Mesodermal cell (in vitro differentiated cells): ENCODE measurements at regions not wholly inside any gene's neighbourhood (a gene's known extent, or its start where the extent isn't known, plus 50 kb on each side); places are given as distances from the start of the nearest gene placed in this dataset.

Experiments
- H3K27ac ChIP-seq: 2 replicates; pipeline ENCODE4 v1.7.0; 2013; ENCODE audit warnings: mild to moderate bottlenecking, low read depth, low read length, moderate library complexity; ENCODE audit not compliant: severe bottlenecking
- H3K36me3 ChIP-seq: 2 replicates; pipeline ENCODE4 v1.7.1; 2013; ENCODE audit warnings: mild to moderate bottlenecking, low read length, moderate library complexity; ENCODE audit not compliant: control insufficient read depth, insufficient read depth
- H3K4me1 ChIP-seq: one replicate; pipeline ENCODE4 v1.7.1; 2013; ENCODE audit warnings: mild to moderate bottlenecking, low read length; ENCODE audit not compliant: insufficient read depth, control insufficient read depth, poor library complexity, severe bottlenecking
- H3K4me3 ChIP-seq: 2 replicates; pipeline ENCODE4 v1.7.0; 2013; ENCODE audit warnings: low read length, control low read depth, mild to moderate bottlenecking; ENCODE audit not compliant: insufficient read depth, poor library complexity, severe bottlenecking; ENCODE audit errors: extremely low read depth
- H3K9me3 ChIP-seq: 2 replicates; pipeline ENCODE4 v1.7.1; 2013; ENCODE audit warnings: mild to moderate bottlenecking, low read length, moderate library complexity; ENCODE audit not compliant: control insufficient read depth
- WGBS, 2 experiments: methylation state at CpG; one replicate each; pipeline ENCODE4 v1.1.5; 2013; ENCODE audit warnings: missing lambda C conversion rate in 2 of 2; ENCODE audit not compliant: insufficient coverage in 2 of 2; 5-methylcytosine and 5-hydroxymethylcytosine counted together

DNA sequence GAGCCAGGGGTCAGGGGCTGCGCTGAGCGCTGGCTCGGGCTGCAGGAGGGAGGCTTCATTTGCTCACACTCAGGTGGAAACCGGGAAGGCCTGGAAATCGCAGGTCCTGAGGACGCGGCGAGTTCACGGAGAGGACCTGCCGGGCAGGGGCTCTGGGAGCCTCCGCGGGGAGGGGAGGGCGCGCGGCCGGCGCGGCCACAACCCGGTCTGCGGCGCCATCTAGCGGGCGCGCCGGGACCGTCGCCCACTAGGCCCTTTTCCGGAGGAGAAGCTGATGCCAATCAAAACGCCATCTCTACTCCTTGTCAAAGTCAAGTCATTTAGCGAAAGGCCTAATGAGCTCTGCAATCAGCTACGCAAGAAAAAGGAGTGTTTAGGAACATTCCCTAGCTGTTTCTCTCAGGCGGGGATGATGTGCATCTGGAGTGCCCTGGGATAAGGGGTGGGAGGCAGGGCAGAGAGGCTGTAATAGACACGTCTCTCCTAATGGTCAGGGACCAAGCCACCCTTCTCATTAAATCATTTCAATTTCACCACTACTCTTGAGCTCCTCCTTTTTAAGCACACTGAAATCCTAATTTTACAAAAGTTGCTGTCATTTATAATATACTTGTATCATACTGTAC, 885.8 kb upstream of the TMEM132C start:
- no peak overlapping the region for H3K4me3 ChIP-seq

DNA sequence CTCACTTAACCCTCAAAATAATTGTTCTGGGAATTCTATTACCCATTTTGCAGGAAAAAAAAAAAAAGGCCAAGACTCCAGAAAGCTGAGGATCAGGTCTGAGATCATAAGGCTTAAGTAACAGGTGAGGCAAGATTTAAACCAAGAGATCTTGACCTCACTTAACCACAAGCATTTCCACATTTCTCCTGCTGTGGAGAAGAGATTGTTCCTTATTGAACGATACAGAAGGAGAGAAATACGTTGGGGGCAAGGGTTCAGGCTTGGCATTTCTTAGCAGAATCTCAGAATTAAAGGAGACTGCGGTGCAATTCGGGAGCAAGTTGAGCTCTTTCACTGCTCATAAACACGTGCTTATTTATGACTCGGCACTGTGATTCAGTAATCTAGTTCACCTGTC, 885.3 kb upstream of the TMEM132C start:
- H3K9me3 ChIP-seq = no peaks in the 10 kb centered on the region
- no peaks in the 10 kb centered on the region for H3K4me1 ChIP-seq
- H3K36me3 ChIP-seq = no peaks in the 10 kb centered on the region
- 77 to 87% methylated on average over 5 to 6 of the region's 6 CpGs for WGBS, 2 experiments
- H3K27ac ChIP-seq = no peak overlapping the region
- no peak overlapping the region for H3K4me3 ChIP-seq

More for the DNA sequence above, 885.8 kb upstream of the TMEM132C start:
- Histone ChIP-seq H3K27ac (no peak overlapping the region), H3K36me3 (no peaks in the 10 kb centered on the region), H3K9me3 (no peaks in the 10 kb centered on the region), H3K4me1 (no peaks in the 10 kb centered on the region)
- WGBS, 2 experiments = 3 to 4% methylated on average over 20 to 28 of the region's 33 CpGs

DNA sequence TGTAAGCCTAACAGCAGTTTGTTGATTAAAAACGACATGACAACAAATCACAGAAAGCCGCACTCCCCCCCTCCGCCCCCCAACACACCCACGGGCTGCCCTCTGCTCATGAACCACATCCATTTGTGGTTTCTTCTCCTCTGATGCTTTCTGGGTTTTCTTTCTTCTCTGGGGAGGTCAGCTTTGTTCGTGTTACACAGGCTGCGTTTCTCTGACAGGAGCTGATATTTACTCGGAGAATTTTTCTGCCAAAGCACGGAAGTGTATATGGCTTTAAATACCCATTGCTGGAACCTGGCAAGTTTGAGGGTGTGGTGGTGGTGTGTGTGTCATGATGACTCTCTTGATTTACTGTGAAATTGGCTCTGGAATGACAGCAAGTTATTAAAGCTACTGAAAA, 883.7 kb upstream of the TMEM132C start:
- WGBS, 2 experiments = 76 to 100% methylated on average over 2 to 6 of the region's 8 CpGs
- no peak overlapping the region for H3K27ac ChIP-seq
- no peak overlapping the region for H3K4me3 ChIP-seq
- H3K36me3 ChIP-seq = no peaks in the 10 kb centered on the region
- no peaks in the 10 kb centered on the region for H3K9me3 ChIP-seq
- no peaks in the 10 kb centered on the region for H3K4me1 ChIP-seq

DNA sequence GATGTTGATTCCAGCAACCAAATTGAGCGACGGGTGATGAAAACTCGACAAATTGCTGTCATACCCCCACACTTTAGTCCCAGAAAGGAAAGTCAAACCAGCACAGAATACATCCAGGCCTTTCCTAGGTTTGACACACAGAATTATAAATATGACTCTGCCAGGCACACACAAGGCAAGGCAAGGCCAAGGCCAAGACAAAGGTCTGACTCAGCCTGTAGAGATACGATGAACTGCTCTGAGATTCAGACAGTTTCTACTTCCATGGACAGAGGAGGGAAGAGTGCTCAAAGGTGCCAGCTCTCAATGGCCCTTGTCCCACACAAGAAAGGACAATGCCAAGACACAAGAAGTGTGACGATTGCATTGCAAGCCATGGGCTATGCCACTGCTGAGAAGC, 880.2 kb upstream of the TMEM132C start:
- 76 to 85% methylated on average over 4 to 5 of the region's 5 CpGs for WGBS, 2 experiments
- no peaks in the 10 kb centered on the region for H3K4me1 ChIP-seq
- no peaks in the 10 kb centered on the region for H3K9me3 ChIP-seq
- H3K4me3 ChIP-seq = no peak overlapping the region
- no peaks in the 10 kb centered on the region for H3K36me3 ChIP-seq
- no peak overlapping the region for H3K27ac ChIP-seq

DNA sequence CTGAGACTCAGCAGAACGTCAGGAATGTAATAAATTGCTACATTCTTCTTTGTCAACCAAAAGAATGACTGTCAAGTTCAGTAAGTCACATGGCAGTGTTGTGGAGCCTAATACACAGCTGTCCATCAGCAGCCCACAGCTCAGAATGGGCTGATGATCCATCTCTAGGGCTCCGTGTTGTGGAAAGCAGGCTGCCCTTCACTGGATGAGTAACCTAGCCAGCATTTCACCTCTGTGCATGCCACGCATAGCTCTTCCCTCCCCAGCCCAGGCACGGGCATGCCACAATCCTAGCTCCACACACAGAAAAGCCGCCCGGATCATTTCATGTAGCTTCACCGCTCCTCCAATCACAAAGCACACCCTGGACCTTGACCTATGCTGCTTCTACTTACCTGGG, 878.0 kb upstream of the TMEM132C start:
- 75 to 79% methylated on average over 6 to 7 of the region's 7 CpGs for WGBS, 2 experiments
- no peaks in the 10 kb centered on the region for H3K4me1 ChIP-seq
- no peaks in the 10 kb centered on the region for H3K36me3 ChIP-seq
- no peak overlapping the region for H3K27ac ChIP-seq
- H3K4me3 ChIP-seq = no peak overlapping the region
- no peaks in the 10 kb centered on the region for H3K9me3 ChIP-seq

DNA sequence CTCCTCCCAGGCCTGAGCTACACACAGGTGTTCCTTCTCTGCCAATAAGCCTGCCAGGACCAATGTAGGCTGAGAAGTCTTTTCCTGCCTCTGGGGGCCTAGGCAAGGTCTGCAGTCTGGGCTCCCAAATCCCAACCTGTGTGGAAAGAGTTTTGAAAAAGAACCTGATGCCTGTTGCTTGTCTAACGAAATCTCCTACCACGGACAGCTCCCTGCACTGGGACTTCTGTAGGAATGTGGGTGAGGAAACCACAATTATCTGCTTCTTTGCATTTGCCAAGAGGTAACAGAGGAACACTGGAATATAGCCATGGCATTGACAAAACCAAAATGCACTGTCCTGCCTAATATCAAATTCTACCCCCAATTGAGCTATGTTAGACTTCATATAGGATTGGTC, 877.0 kb upstream of the TMEM132C start:
- Histone ChIP-seq H3K4me3 (no peak overlapping the region), H3K36me3 (no peaks in the 10 kb centered on the region), H3K9me3 (no peaks in the 10 kb centered on the region), H3K4me1 (no peaks in the 10 kb centered on the region), H3K27ac (no peak overlapping the region)
- WGBS, 2 experiments = 20% methylated on average over 2 of the region's 2 CpGs; no CpG with 5 or more reads in 1 of the 2 experiments

DNA sequence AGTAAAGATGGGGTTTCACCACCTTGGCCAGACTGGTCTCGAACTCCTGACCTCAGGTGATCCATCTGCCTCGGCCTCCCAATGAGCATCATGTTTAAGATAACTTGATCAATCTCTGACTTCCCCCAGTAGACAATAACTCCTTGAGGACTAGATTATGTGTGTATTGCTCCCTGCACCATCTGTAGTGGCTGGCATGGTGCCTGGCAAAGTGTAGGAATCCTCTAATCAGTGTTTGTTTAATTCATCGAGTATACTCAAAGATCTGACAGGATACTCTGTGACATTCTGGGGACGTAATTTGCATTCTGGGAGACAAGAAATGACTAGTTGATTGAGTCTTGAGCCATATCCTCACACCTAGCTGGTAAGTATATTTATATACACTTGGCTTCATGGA, 873.5 kb upstream of the TMEM132C start:
- Histone ChIP-seq H3K4me3 (no peak overlapping the region), H3K36me3 (no peaks in the 10 kb centered on the region), H3K27ac (no peak overlapping the region), H3K4me1 (no peaks in the 10 kb centered on the region), H3K9me3 (no peaks in the 10 kb centered on the region)
- WGBS, 2 experiments = 76 to 100% methylated on average over 3 of the region's 4 CpGs

DNA sequence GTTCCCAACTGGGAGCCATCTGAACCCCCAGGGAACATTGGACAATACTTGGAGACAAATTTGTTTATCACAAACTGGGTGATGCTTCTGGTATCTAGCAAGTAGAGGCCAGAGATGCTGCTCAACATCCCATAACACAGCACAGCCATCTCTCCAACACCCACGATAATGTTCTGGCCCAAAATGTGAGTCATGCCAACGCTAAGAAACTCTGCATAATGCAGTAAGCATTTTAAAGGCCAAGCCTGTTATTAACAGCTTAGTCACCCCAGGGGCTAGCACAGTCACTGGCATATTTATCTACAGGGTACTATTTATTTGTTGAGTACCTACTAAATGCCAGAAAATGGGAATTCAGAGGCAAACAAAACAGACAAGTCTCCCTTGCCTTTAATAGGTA, 873.1 kb upstream of the TMEM132C start:
- Histone ChIP-seq H3K36me3 (no peaks in the 10 kb centered on the region), H3K9me3 (no peaks in the 10 kb centered on the region), H3K4me1 (no peaks in the 10 kb centered on the region), H3K4me3 (no peak overlapping the region), H3K27ac (no peak overlapping the region)
- WGBS, 2 experiments = 20 to 57% methylated on average over 1 of the region's 2 CpGs

DNA sequence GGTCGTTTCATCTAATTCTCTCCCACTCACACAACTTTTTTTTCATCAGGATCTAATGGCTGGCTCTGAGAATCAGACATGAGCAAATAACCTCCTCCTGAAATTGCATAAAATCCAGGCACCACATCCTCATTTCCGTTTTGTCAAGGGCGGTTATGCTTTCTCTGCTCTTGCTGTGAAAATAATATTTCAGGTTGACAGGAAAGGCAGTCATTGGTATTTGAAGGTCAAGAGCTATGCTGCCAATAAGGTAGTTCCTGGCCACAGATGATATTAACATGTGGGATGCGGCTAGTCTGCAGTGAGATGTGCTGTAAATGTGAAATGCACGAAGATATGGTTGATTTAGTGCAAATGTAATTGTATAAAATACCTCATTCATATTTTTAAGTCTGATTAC, 870.2 kb upstream of the TMEM132C start:
- no peak overlapping the region for H3K4me3 ChIP-seq
- H3K36me3 ChIP-seq = no peaks in the 10 kb centered on the region
- no peaks in the 10 kb centered on the region for H3K4me1 ChIP-seq
- H3K9me3 ChIP-seq = no peaks in the 10 kb centered on the region
- 96 to 100% methylated on average over 1 to 3 of the region's 5 CpGs for WGBS, 2 experiments
- no peak overlapping the region for H3K27ac ChIP-seq

DNA sequence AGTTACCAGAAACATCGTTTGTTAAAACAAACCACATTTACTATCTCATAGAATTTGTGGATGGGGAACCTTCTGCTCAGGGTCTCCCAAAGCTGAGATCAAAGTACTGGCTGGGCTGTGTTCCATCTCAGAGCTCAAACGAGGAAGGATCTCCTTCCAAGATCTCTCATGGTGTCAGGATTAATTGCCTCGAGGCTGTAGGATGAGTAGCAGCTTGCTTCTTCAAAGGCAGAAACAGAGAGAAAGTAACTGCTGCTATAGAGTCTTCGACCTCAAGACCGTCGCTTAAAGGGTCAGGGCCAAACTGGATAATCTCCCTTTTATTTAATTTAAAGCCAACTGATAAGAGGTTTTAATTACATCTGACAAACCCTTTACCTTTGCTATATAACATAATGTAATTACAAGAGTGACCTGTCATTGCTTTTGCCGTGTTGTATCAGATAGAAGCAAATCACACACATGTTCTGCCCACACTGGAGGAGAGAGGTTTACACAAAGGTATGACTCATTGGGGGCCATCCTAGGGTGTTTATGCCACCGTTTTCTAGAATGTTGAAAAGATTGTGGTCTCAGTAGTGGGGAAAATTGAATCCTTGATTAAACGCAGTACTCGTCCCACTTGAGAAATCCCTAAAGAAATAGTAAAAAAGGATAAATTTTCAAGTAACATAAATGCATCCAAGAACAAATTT, 868.8 kb upstream of the TMEM132C start:
- H3K4me3 ChIP-seq = no peak overlapping the region
- no peaks in the 10 kb centered on the region for H3K4me1 ChIP-seq

DNA sequence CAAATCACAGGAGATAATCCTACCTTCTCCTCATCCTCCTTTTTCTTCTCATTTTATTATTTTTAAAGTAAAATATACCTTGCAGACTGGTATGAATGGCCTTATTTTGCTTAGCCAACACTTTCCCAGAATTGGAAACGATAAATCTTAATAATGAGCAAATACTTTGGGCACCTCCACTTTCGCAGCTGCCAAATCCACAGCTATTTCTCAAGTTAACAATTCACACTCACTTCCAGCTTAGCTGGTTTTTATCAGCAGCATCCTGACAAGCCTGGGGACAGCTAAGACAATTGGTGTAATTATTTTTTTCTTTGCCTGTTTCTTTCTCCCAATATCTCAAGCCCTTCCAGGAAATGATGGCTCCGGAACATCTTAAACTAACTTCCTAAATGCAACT, 867.5 kb upstream of the TMEM132C start:
- Histone ChIP-seq H3K4me3 (no peak overlapping the region), H3K27ac (no peak overlapping the region), H3K4me1 (no peaks in the 10 kb centered on the region), H3K36me3 (no peaks in the 10 kb centered on the region), H3K9me3 (no peaks in the 10 kb centered on the region)
- 86% methylated on average over 1 of the region's 3 CpGs; no CpG with 5 or more reads in 1 of the 2 experiments for WGBS, 2 experiments

More for the DNA sequence above, 868.8 kb upstream of the TMEM132C start:
- 46 to 65% methylated on average over 2 of the region's 10 CpGs for WGBS, 2 experiments
- Histone ChIP-seq H3K36me3 (no peaks in the 10 kb centered on the region), H3K27ac (no peak overlapping the region), H3K9me3 (no peaks in the 10 kb centered on the region)
